GM12878 (cell line): ENCODE measurements at regions not wholly inside any gene's neighbourhood (a gene's known extent, or its start where the extent isn't known, plus 50 kb on each side); places are given as distances from the start of the nearest gene placed in this dataset.

Experiments used
- ATAC-seq: fragments of 200-7000 bp; cut with Tn5 transposase; 3 replicates; pipeline ENCODE4 v1.9.1; 2020; ENCODE audit warnings: mild to moderate bottlenecking, moderate library complexity
- BruUV-seq: library from RNA; stranded (reverse); fragments of 400-500 nt; replicated peaks from 2 replicates; lab custom pipeline; 2021; lab: Mats Ljungman, UMichigan
- CTCF ChIA-PET: fragments of 300-600 bp; sonication (Branson Sonifier 250); formaldehyde crosslinking; extraction: SDS; loops from one replicate; lab custom pipeline; 2021; ENCODE audit warnings: inconsistent platforms; lab: Yijun Ruan, JAX
- POLR2A ChIA-PET: fragments of 350-600 bp; formaldehyde crosslinking; extraction: SDS; loops from one replicate; lab custom pipeline; 2021; ENCODE audit warnings: inconsistent platforms; lab: Charles Lee
- RAD21 ChIA-PET: fragments of 300-600 bp; sonication (Branson Sonifier 250); formaldehyde crosslinking; loops from one replicate; lab custom pipeline; 2023; ENCODE audit warnings: antibody characterized with exemption; ENCODE audit not compliant: unreplicated experiment; lab: Charles Lee
- SMC1A ChIA-PET: fragments of 300-600 bp; sonication (Branson Sonifier 250); formaldehyde crosslinking; loops from one replicate; lab custom pipeline; 2023; ENCODE audit not compliant: unreplicated experiment, uncharacterized antibody; lab: Charles Lee
- DNase-seq: peaks from one replicate; pipeline ENCODE4 v3.0.0-alpha.2; 2011; ENCODE audit warnings: low read depth, low spot score
- FAIRE-seq: peaks from 3 replicates; lab custom pipeline; 2011; peaks lifted over from hg19 to GRCh38; lab: Jason Lieb, UNC
- H2AFZ ChIP-seq: 2 replicates; pipeline ENCODE4 v1.6.0; 2011; ENCODE audit warnings: low read depth, low read length, control low read depth; ENCODE audit not compliant: control insufficient read depth
- H3K27ac ChIP-seq: 2 replicates; pipeline ENCODE4 v1.5.1; 2011; ENCODE audit warnings: control low read depth; ENCODE audit not compliant: control insufficient read depth, insufficient read depth
- H3K27me3 ChIP-seq, 2 experiments: replicated peaks in 1 of 2; 2 replicates each; pipeline versions ENCODE4 v1.6.0 to v1.6.1; 2011; ENCODE audit warnings: low read length in 1 of 2; ENCODE audit not compliant: control insufficient read depth in 2 of 2, insufficient read depth in 2 of 2
- H3K36me3 ChIP-seq, 2 experiments: 2 replicates each; pipeline ENCODE4 v1.5.1; 2011; ENCODE audit warnings: low read length in 1 of 2; ENCODE audit not compliant: control insufficient read depth in 2 of 2, insufficient read depth in 2 of 2
- H3K4me1 ChIP-seq: 2 replicates; pipeline ENCODE4 v1.6.1; 2011; ENCODE audit warnings: mild to moderate bottlenecking, low read length, moderate library complexity, mixed read lengths; ENCODE audit not compliant: control insufficient read depth, insufficient read depth
- H3K4me2 ChIP-seq: 2 replicates; pipeline ENCODE4 v1.6.0; 2011; ENCODE audit warnings: control low read depth; ENCODE audit not compliant: control insufficient read depth, insufficient read depth
- H3K4me3 ChIP-seq: fragments of 200-600 bp; sonication (generic); 2 replicates; pipeline ENCODE4 v1.5.1; 2016
- H3K79me2 ChIP-seq: 2 replicates; pipeline ENCODE4 v1.6.0; 2011; ENCODE audit warnings: low read length; ENCODE audit not compliant: control insufficient read depth, insufficient read depth
- H3K9ac ChIP-seq: 2 replicates; pipeline ENCODE4 v1.8.0; 2011; ENCODE audit warnings: low read length, control low read depth, mixed read lengths; ENCODE audit not compliant: control insufficient read depth, insufficient read depth
- H3K9me3 ChIP-seq: replicated peaks from 3 replicates; pipeline ENCODE4 v1.5.1; 2011; ENCODE audit warnings: mild to moderate bottlenecking, low read length; ENCODE audit not compliant: control insufficient read depth, insufficient read depth
- H4K20me1 ChIP-seq: 2 replicates; pipeline ENCODE4 v1.6.0; 2011; ENCODE audit not compliant: control insufficient read depth, insufficient read depth
- ATF2 ChIP-seq: IDR thresholded peaks from 2 replicates; pipeline ENCODE4 v1.6.1; 2012; ENCODE audit warnings: low read length, inconsistent platforms
- ATF7 ChIP-seq: fragments of 450-650 bp; IDR thresholded peaks from 2 replicates; pipeline ENCODE4 v1.6.1; 2016; ENCODE audit warnings: low read depth, mild to moderate bottlenecking
- DPF2 ChIP-seq: fragments of 450-650 bp; IDR thresholded peaks from 2 replicates; pipeline ENCODE4 v1.6.1; 2017; ENCODE audit warnings: mild to moderate bottlenecking
- IKZF1 ChIP-seq: fragments of 450-650 bp; conservative IDR thresholded peaks from 2 replicates; pipeline ENCODE4 v1.6.1; 2017; ENCODE audit warnings: antibody characterized with exemption, mild to moderate bottlenecking
- MTA3 ChIP-seq: IDR thresholded peaks from 2 replicates; pipeline ENCODE4 v1.6.1; 2012; ENCODE audit warnings: low read length, inconsistent platforms, borderline replicate concordance
- PAX8 ChIP-seq: fragments of 450-650 bp; IDR thresholded peaks from 2 replicates; pipeline ENCODE4 v1.6.1; 2017; ENCODE audit warnings: mild to moderate bottlenecking, moderate library complexity
- PKNOX1 ChIP-seq: fragments of 450-650 bp; IDR thresholded peaks from 2 replicates; pipeline ENCODE4 v1.6.1; 2016; ENCODE audit warnings: mild to moderate bottlenecking
- POLR2AphosphoS2 ChIP-seq: IDR thresholded peaks from 2 replicates; pipeline ENCODE4 v1.6.1; 2011; ENCODE audit warnings: low read depth, mild to moderate bottlenecking, low read length, improper control_type of control experiment, moderate library complexity
- SIN3A ChIP-seq: IDR thresholded peaks from 2 replicates; pipeline ENCODE4 v1.6.1; 2012; ENCODE audit warnings: low read depth, low read length, improper control_type of control experiment
- SRF ChIP-seq, 2 experiments: IDR thresholded peaks; 2 replicates each; pipeline ENCODE4 v1.6.1; 2011; ENCODE audit warnings: low read depth in 2 of 2, low read length in 2 of 2, mild to moderate bottlenecking in 1 of 2, moderate library complexity in 1 of 2
- SUZ12 ChIP-seq: fragments of 200-600 bp; sonication (generic); IDR thresholded peaks from one replicate; pipeline ENCODE4 v1.6.1; 2018; ENCODE audit warnings: antibody characterized with exemption, mild to moderate bottlenecking; ENCODE audit not compliant: unreplicated experiment
- TARDBP ChIP-seq: IDR thresholded peaks from 2 replicates; pipeline ENCODE4 v1.6.1; 2016; ENCODE audit warnings: borderline replicate concordance
- WGBS: methylation state at CpG from one replicate; pipeline ENCODE4 v1.1.6; 2016; ENCODE audit warnings: low lambda C conversion rate; ENCODE audit not compliant: insufficient replicate concordance, insufficient coverage; ENCODE audit errors: missing lambda C conversion rate; 5-methylcytosine and 5-hydroxymethylcytosine counted together
- in situ Hi-C: fragments of 300-500 bp; cut with MboI; formaldehyde crosslinking; loops from 9 replicates; pipeline ENCODE4 v1.14.3; 2018; ENCODE audit warnings: mixed read lengths
- intact Hi-C: fragments of 100-400 bp; cut with micrococcal nuclease; formaldehyde crosslinking; loops from one replicate; pipeline ENCODE4 v1.14.2; 2022; ENCODE audit not compliant: unreplicated experiment
- TF ChIP-seq, protein P1 (sequence below): fragments of 450-650 bp; IDR thresholded peaks from 2 replicates; pipeline ENCODE4 v1.6.1; 2017; ENCODE audit warnings: mild to moderate bottlenecking, moderate library complexity

GRCh38 chr16:6970171-6970857, 362.3 kb upstream of the RBFOX1 start:
- Histone ChIP-seq H3K9me3 (no peaks in the 10 kb centered on the region; the same call in 2 of the 3 replicates), H3K4me1 (no peaks in the 10 kb centered on the region), H3K79me2 (no peaks in the 10 kb centered on the region), H3K27ac (no peak overlapping the region), H3K27me3 (no peaks in the 10 kb centered on the region), H4K20me1 (no peaks in the 10 kb centered on the region), H3K4me3 (no peak overlapping the region), H3K9ac (no peak overlapping the region), H3K36me3 (no peaks in the 10 kb centered on the region), H2AFZ (no peak overlapping the region), H3K4me2 (no peak overlapping the region)
- in situ Hi-C loops (no loop called here), intact Hi-C loops (no loop called here)
- ChIA-PET SMC1A (no interaction called here), RAD21 (no interaction called here), CTCF (no interaction called here), POLR2A (no interaction called here)
- FAIRE-seq, result no peak
- BruUV-seq, result no TSS peak
- DNase-seq, result no peak
- no peak for ATAC-seq
- 41% methylated on average over 3 of the region's 3 CpGs for WGBS
- no peak for TF ChIP-seq TARDBP
- no peak for TF ChIP-seq ATF2
- TF ChIP-seq MTA3, result no peak
- TF ChIP-seq SIN3A, result no peak
- TF ChIP-seq SUZ12, result no peak
- no peak for TF ChIP-seq ATF7
- no peak for TF ChIP-seq PAX8

- DNase-seq, result no peak
- Histone ChIP-seq H3K4me2 (no peak overlapping the region), H2AFZ (no peak overlapping the region), H3K27me3 (no peaks in the 10 kb centered on the region), H3K4me3 (no peak overlapping the region), H4K20me1 (no peaks in the 10 kb centered on the region), H3K79me2 (no peaks in the 10 kb centered on the region), H3K9me3 (no peaks in the 10 kb centered on the region), H3K27ac (no peak overlapping the region), H3K36me3 (no peaks in the 10 kb centered on the region), H3K4me1 (no peaks in the 10 kb centered on the region), H3K9ac (no peak overlapping the region)
- ChIA-PET RAD21 (no interaction called here), SMC1A (no interaction called here), CTCF (no interaction called here), POLR2A (no interaction called here)
- BruUV-seq, result no TSS peak
- in situ Hi-C loops, result no loop called here
- WGBS, result 29% methylated on average over 5 of the region's 5 CpGs
- ATAC-seq, result no peak
- FAIRE-seq, result no peak
- intact Hi-C loops, result no loop called here
- TF ChIP-seq SRF (IDR thresholded peaks at IDR 0.05; ENCODE audit: low read depth in 2 of 2, low read length in 2 of 2) (no peak), DPF2 (no peak), IKZF1 (no peak), PKNOX1 (no peak), POLR2AphosphoS2 (no peak)
- TF ChIP-seq, protein P1, sequence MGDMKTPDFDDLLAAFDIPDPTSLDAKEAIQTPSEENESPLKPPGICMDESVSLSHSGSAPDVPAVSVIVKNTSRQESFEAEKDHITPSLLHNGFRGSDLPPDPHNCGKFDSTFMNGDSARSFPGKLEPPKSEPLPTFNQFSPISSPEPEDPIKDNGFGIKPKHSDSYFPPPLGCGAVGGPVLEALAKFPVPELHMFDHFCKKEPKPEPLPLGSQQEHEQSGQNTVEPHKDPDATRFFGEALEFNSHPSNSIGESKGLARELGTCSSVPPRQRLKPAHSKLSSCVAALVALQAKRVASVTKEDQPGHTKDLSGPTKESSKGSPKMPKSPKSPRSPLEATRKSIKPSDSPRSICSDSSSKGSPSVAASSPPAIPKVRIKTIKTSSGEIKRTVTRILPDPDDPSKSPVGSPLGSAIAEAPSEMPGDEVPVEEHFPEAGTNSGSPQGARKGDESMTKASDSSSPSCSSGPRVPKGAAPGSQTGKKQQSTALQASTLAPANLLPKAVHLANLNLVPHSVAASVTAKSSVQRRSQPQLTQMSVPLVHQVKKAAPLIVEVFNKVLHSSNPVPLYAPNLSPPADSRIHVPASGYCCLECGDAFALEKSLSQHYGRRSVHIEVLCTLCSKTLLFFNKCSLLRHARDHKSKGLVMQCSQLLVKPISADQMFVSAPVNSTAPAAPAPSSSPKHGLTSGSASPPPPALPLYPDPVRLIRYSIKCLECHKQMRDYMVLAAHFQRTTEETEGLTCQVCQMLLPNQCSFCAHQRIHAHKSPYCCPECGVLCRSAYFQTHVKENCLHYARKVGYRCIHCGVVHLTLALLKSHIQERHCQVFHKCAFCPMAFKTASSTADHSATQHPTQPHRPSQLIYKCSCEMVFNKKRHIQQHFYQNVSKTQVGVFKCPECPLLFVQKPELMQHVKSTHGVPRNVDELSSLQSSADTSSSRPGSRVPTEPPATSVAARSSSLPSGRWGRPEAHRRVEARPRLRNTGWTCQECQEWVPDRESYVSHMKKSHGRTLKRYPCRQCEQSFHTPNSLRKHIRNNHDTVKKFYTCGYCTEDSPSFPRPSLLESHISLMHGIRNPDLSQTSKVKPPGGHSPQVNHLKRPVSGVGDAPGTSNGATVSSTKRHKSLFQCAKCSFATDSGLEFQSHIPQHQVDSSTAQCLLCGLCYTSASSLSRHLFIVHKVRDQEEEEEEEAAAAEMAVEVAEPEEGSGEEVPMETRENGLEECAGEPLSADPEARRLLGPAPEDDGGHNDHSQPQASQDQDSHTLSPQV, result no peak
Observed at GRCh38 chr16:6969594-6969993, 363.1 kb upstream of the RBFOX1 start.
